ENCODE measurements at regions not wholly inside any gene's neighbourhood (a gene's known extent, or its start where the extent isn't known, plus 50 kb on each side); places are given as distances from the start of the nearest gene placed in this dataset.

GRCh38 chr4:187451776-187452175 lies 543.8 kb upstream of the ZFP42 start:
- TF ChIP-seq FOXM1 (IDR thresholded peaks at IDR 0.05; ENCODE audit: borderline replicate concordance) (no peak), SUZ12 (IDR thresholded peaks at IDR 0.05) (no peak)
